ENCODE measurements at regions not wholly inside any gene's neighbourhood (a gene's known extent, or its start where the extent isn't known, plus 50 kb on each side); places are given as distances from the start of the nearest gene placed in this dataset.
"Not testable (repeated sequence)": the region's sequence is repeated elsewhere in the genome, so short reads cannot be mapped to it uniquely, and the experiment has no call there.

GRCh38 chr22:22374163-22374562 is 129.6 kb downstream of the VPREB1 start:
- DNase-seq = no peak

- no peak for DNase-seq
Measured at GRCh38 chr22:22374579-22374978, 130.0 kb downstream of the VPREB1 start.

- no peak for DNase-seq
Measured at GRCh38 chr22:22375576-22376351, 131.2 kb downstream of the VPREB1 start.

- DNase-seq = no peak
Measured at GRCh38 chr22:22376352-22376706, 131.7 kb downstream of the VPREB1 start.

GRCh38 chr22:22376884-22377283 is 131.7 kb downstream of the ZNF280B start:
- DNase-seq = not testable (repeated sequence)

GRCh38 chr22:22377335-22377734 is 131.2 kb downstream of the ZNF280B start:
- DNase-seq = no peak

- DNase-seq = no peak
Measured at GRCh38 chr22:22378446-22379415, 129.8 kb downstream of the ZNF280B start.

GRCh38 chr22:22380098-22381030 is 128.2 kb downstream of the ZNF280B start:
- DNase-seq = no peak

GRCh38 chr22:22381292-22381691 is 127.2 kb downstream of the ZNF280B start:
- DNase-seq = not testable (repeated sequence)

- no peak for DNase-seq
Measured at GRCh38 chr22:22384267-22384666, 124.3 kb downstream of the ZNF280B start.

GRCh38 chr22:22384668-22385244 is 123.8 kb downstream of the ZNF280B start:
- no peak for DNase-seq

- peak; percentile 12 for DNase-seq
Measured at GRCh38 chr22:22386602-22387385, 121.7 kb downstream of the ZNF280B start.

- no peak for DNase-seq
Measured at GRCh38 chr22:22387386-22387736, 121.2 kb downstream of the ZNF280B start.

GRCh38 chr22:22388090-22388489 is 120.5 kb downstream of the ZNF280B start:
- no peak for DNase-seq

GRCh38 chr22:22388494-22388893 is 120.0 kb downstream of the ZNF280B start:
- DNase-seq = no peak

- DNase-seq = peak; percentile 3
Measured at GRCh38 chr22:22389467-22389866, 119.1 kb downstream of the ZNF280B start.

- DNase-seq = no peak
Measured at GRCh38 chr22:22390989-22391388, 117.6 kb downstream of the ZNF280B start.

GRCh38 chr22:22391543-22391942 is 117.0 kb downstream of the ZNF280B start:
- DNase-seq = no peak

- DNase-seq = no peak
Measured at GRCh38 chr22:22392131-22392530, 116.4 kb downstream of the ZNF280B start.

- DNase-seq = no peak
Measured at GRCh38 chr22:22394591-22394990, 114.0 kb downstream of the ZNF280B start.

GRCh38 chr22:22395245-22395644 is 113.3 kb downstream of the ZNF280B start:
- DNase-seq = no peak

Data from NCI-H2171 treated with DMSO at 0.1 percent for 48 hours (cell line).